ENCODE measurements at regions not wholly inside any gene's neighbourhood (a gene's known extent, or its start where the extent isn't known, plus 50 kb on each side); places are given as distances from the start of the nearest gene placed in this dataset.

DNA sequence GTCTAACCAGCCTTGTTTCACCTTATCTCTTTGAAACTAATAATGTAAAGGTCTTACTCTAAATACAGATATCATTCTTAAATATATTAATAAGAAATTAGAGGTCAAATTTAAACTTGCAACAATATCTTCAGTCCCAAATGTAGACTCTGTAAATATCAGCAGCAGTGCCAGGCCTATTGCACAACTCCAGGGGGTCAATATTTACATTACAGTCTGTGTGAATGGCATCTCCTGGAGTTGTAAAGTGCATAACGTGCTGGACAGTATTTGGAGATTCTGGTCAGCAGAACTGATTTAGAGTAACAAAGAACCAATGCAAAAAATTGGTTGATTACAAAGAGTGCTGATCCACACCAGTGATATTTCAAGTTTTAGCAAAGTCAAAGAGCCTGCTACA is 1225.9 kb downstream of the PCDH19 start:
- Histone ChIP-seq H3K27me3 (no peaks in the 10 kb centered on the region), H3K9me3 (no peaks in the 10 kb centered on the region), H3K27ac (no peak overlapping the region), H3K4me1 (no peaks in the 10 kb centered on the region), H3K36me3 (no peaks in the 10 kb centered on the region), H3K4me3 (no peak overlapping the region)
- no peak for DNase-seq (ENCODE audit: low spot score in 2 of 2)
- TF ChIP-seq, protein P1, sequence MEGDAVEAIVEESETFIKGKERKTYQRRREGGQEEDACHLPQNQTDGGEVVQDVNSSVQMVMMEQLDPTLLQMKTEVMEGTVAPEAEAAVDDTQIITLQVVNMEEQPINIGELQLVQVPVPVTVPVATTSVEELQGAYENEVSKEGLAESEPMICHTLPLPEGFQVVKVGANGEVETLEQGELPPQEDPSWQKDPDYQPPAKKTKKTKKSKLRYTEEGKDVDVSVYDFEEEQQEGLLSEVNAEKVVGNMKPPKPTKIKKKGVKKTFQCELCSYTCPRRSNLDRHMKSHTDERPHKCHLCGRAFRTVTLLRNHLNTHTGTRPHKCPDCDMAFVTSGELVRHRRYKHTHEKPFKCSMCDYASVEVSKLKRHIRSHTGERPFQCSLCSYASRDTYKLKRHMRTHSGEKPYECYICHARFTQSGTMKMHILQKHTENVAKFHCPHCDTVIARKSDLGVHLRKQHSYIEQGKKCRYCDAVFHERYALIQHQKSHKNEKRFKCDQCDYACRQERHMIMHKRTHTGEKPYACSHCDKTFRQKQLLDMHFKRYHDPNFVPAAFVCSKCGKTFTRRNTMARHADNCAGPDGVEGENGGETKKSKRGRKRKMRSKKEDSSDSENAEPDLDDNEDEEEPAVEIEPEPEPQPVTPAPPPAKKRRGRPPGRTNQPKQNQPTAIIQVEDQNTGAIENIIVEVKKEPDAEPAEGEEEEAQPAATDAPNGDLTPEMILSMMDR (IDR thresholded peaks at IDR 0.05) = no peak
- intact Hi-C loops (cut with DNase I) = no loop called here

DNA sequence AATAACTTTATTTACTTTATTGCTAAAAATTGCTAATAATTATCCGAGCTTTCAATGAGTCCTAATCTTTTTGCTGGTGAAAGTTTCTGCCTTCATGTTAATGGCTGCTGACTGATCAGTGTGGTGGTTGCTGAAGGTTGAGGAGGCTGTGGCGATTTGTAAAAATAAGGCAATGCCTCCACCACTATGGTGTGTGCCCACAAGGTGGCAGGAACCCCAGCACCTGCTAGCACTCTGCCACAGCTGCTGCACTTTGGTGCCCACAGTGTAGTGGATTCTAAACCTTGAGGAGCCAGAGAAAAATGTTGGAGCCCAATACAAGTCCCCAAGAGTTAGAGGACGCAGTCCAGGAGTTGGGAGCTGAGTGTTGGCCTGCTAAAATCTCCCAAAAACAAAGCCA is 1237.1 kb downstream of the PCDH19 start:
- Histone ChIP-seq H3K36me3 (no peaks in the 10 kb centered on the region), H3K4me3 (no peak overlapping the region), H3K9me3 (no peaks in the 10 kb centered on the region), H3K27ac (no peak overlapping the region), H3K27me3 (no peaks in the 10 kb centered on the region), H3K4me1 (no peaks in the 10 kb centered on the region)
- intact Hi-C loops (cut with DNase I) = no loop called here
- TF ChIP-seq, protein P1 (IDR thresholded peaks at IDR 0.05) = no peak
- DNase-seq (ENCODE audit: low spot score in 2 of 2) = no peak

DNA sequence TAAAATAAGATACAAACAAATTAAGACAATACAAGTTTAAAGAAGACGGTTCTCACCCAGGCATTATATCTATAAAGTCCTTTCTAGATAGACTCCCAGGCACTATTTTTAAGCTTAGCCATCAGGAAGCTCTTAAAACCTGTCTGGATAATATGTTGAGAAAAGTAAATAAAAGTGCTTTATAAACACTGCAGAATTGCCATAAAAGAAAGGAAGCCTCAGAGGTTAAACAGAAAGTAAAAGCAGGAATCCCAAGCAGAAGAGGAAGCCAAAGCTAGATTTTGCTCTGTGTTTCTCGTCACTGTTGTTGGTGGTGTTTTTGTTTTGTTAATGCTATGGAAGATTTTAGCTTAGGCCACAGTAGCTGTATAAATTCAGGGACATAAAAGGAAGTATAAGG is 1267.3 kb downstream of the PCDH19 start:
- H3K9me3 ChIP-seq = no peaks in the 10 kb centered on the region
- no peaks in the 10 kb centered on the region for H3K4me1 ChIP-seq
- intact Hi-C loops (cut with DNase I) = no loop called here
- TF ChIP-seq, protein P1 (IDR thresholded peaks at IDR 0.05) = no peak
- no peaks in the 10 kb centered on the region for H3K36me3 ChIP-seq
- no peak overlapping the region for H3K4me3 ChIP-seq
- DNase-seq (ENCODE audit: low spot score in 2 of 2) = no peak
- H3K27me3 ChIP-seq = no peaks in the 10 kb centered on the region
- no peak overlapping the region for H3K27ac ChIP-seq

DNA sequence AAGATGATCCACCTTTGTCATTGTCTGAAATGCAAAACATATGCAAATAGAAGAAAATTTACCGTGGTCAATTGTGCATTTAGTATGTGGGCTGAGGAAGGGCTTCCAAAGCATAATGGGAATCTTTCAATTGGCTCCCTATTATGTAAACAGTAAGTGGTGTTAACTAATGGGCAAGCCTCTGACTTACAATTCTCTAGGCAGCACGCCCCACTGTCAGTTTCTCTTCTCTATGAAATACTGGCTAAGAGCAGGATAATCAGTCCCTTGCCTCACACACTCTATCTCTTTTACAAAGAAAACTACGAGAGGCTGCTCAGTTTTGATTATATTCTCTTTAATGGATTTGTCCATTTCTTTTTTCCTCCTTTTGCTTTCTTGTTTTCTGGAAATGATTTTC is 1272.6 kb downstream of the PCDH19 start:
- no peak for DNase-seq (ENCODE audit: low spot score in 2 of 2)
- no peak overlapping the region for H3K4me3 ChIP-seq
- no peaks in the 10 kb centered on the region for H3K9me3 ChIP-seq
- H3K36me3 ChIP-seq = no peaks in the 10 kb centered on the region
- intact Hi-C loops (cut with DNase I) = no loop called here
- no peaks in the 10 kb centered on the region for H3K27me3 ChIP-seq
- no peaks in the 10 kb centered on the region for H3K4me1 ChIP-seq
- no peak overlapping the region for H3K27ac ChIP-seq
- TF ChIP-seq, protein P1 (IDR thresholded peaks at IDR 0.05) = no peak

DNA sequence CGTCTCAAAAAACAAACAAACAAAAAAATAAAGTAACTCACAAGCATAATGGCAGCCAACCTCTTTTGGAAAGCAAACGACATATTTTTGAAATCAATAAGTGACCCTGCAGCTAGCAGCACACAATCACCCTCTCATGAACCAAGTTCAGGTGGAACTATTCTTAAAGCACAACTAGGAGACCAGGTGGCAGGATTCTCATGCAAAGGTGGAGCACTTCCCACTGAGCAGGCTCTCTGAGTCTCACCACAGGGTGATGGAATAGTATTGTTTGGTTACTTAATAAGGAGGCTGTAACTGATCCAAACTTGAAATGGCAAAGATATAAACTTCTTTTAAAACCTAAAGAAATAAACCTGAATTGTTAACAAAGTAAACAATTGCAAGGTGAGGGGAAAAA is 1293.1 kb downstream of the PCDH19 start:
- Histone ChIP-seq H3K4me1 (no peaks in the 10 kb centered on the region), H3K36me3 (no peaks in the 10 kb centered on the region), H3K27me3 (no peaks in the 10 kb centered on the region), H3K27ac (no peak overlapping the region), H3K9me3 (no peaks in the 10 kb centered on the region), H3K4me3 (no peak overlapping the region)
- TF ChIP-seq, protein P1 (IDR thresholded peaks at IDR 0.05) = no peak
- no peak for DNase-seq (ENCODE audit: low spot score in 2 of 2)
- intact Hi-C loops (cut with DNase I) = no loop called here

DNA sequence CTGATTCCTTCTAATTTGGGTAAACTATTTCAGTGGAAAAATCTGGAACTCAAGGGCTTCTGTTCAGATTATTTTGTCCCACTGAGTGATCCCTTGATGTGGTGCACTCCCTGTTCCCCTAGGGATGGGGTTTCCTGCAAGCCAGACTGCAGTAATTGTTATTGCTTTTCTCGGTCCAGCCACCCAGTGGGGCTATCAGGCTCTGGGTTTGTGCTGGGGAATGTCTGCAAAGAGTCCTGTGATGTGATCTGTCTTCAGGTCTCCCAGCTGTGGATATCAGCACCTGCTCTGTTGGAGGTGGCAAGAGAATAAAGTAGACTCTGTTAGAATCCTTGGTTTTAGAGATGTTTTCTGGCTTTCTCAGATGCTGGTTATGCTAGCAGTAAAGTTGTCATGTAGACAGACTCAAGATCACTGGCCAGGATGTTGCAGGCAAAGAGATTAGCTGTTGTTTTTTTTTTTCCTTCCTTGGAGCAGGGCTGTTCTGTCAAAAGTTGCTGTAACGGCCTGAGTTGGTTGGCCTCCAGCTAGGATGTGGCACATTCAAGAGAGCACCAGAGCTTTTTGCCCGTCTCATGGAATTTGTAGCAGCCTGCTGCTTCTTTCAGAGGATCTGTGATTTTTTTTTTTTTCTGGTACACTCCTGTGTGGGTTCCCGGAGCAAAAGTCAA is 1314.0 kb downstream of the PCDH19 start:
- Histone ChIP-seq H3K27me3 (no peaks in the 10 kb centered on the region), H3K36me3 (no peaks in the 10 kb centered on the region), H3K4me1 (no peaks in the 10 kb centered on the region), H3K9me3 (no peaks in the 10 kb centered on the region), H3K4me3 (no peak overlapping the region), H3K27ac (no peak overlapping the region)
- TF ChIP-seq, protein P1 (IDR thresholded peaks at IDR 0.05) = no peak
- DNase-seq (ENCODE audit: low spot score in 2 of 2) = no peak
- intact Hi-C loops (cut with DNase I) = no loop called here

Measured in ascending aorta (tissue), 2 donors.